Calu3 (cell line): ENCODE measurements at regions not wholly inside any gene's neighbourhood (a gene's known extent, or its start where the extent isn't known, plus 50 kb on each side); places are given as distances from the start of the nearest gene placed in this dataset.

Experiments used
- BruUV-seq: library from RNA; stranded (reverse); fragments of 400-500 nt; replicated peaks from 2 replicates; lab custom pipeline; 2021; lab: Mats Ljungman, UMichigan
- CTCF ChIA-PET: fragments of 300-600 bp; sonication (Branson Sonifier 250); formaldehyde crosslinking; loops from one replicate; lab custom pipeline; 2022; ENCODE audit warnings: antibody characterized with exemption; lab: Charles Lee
- DNase-seq: peaks from one replicate; pipeline ENCODE4 v3.0.0; 2022
- H3K27ac Mint-ChIP-seq: one replicate; pipeline ENCODE4 v1.8.0; 2022; ENCODE audit warnings: mixed read lengths; ENCODE audit not compliant: unreplicated experiment
- H3K27me3 Mint-ChIP-seq: one replicate; pipeline ENCODE4 v1.8.0; 2022; ENCODE audit warnings: mixed read lengths; ENCODE audit not compliant: unreplicated experiment
- H3K36me3 Mint-ChIP-seq: one replicate; pipeline ENCODE4 v1.8.0; 2022; ENCODE audit warnings: mild to moderate bottlenecking, moderate library complexity, mixed read lengths; ENCODE audit not compliant: insufficient read depth, unreplicated experiment
- H3K4me1 Mint-ChIP-seq: one replicate; pipeline ENCODE4 v1.8.0; 2022; ENCODE audit warnings: mild to moderate bottlenecking, low read depth, mixed read lengths; ENCODE audit not compliant: unreplicated experiment
- H3K4me3 Mint-ChIP-seq: one replicate; pipeline ENCODE4 v1.8.0; 2022; ENCODE audit warnings: mild to moderate bottlenecking, low read depth, moderate library complexity, mixed read lengths; ENCODE audit not compliant: unreplicated experiment
- H3K9me3 Mint-ChIP-seq: one replicate; pipeline ENCODE4 v1.8.0; 2022; ENCODE audit warnings: low read depth, mixed read lengths; ENCODE audit not compliant: unreplicated experiment
- CTCF ChIP-seq: fragments of 200-600 bp; IDR thresholded peaks from one replicate; pipeline ENCODE4 v1.8.0; 2022; ENCODE audit warnings: antibody characterized with exemption; ENCODE audit not compliant: unreplicated experiment
- intact Hi-C: fragments of 100-400 bp; cut with micrococcal nuclease; formaldehyde crosslinking; loops from one replicate; pipeline ENCODE4 v1.10.0; 2022; ENCODE audit not compliant: unreplicated experiment

- Mint-ChIP-seq H3K36me3 (no peaks in the 10 kb centered on the region), H3K27ac (no peak overlapping the region), H3K4me3 (no peak overlapping the region), H3K9me3 (peaks cover 2% of the 10 kb centered on the region), H3K4me1 (no peaks in the 10 kb centered on the region), H3K27me3 (peaks cover 65% of the 10 kb centered on the region)
- BruUV-seq: no TSS peak
- CTCF ChIA-PET: no interaction called here
- no peak for TF ChIP-seq CTCF
- intact Hi-C loops: no loop called here
- DNase-seq: no peak
Measured at GRCh38 chr5:155098433-155098832, 84.9 kb downstream of the KIF4B start.

- CTCF ChIA-PET: no interaction called here
- Mint-ChIP-seq H3K36me3 (no peaks in the 10 kb centered on the region), H3K4me3 (no peak overlapping the region), H3K27me3 (peaks cover 49% of the 10 kb centered on the region), H3K27ac (no peak overlapping the region), H3K4me1 (no peaks in the 10 kb centered on the region), H3K9me3 (no peaks in the 10 kb centered on the region)
- no peak for DNase-seq
- BruUV-seq: no TSS peak
- no peak for TF ChIP-seq CTCF
- intact Hi-C loops: no loop called here
Measured at GRCh38 chr5:155101697-155102096, 88.1 kb downstream of the KIF4B start.

GRCh38 chr5:155103146-155103545, 89.6 kb downstream of the KIF4B start:
- H3K4me3 Mint-ChIP-seq: no peak overlapping the region
- CTCF ChIA-PET: no interaction called here
- H3K36me3 Mint-ChIP-seq: no peaks in the 10 kb centered on the region

GRCh38 chr5:155104441-155104840, 90.9 kb downstream of the KIF4B start:
- no peak for TF ChIP-seq CTCF

More at GRCh38 chr5:155103146-155103545, 89.6 kb downstream of the KIF4B start:
- peaks cover 39% of the 10 kb centered on the region for H3K27me3 Mint-ChIP-seq
- no peak for TF ChIP-seq CTCF
- intact Hi-C loops: no loop called here
- BruUV-seq: no TSS peak
- no peak overlapping the region for H3K27ac Mint-ChIP-seq
- no peak for DNase-seq
- H3K4me1 Mint-ChIP-seq: no peaks in the 10 kb centered on the region
- no peaks in the 10 kb centered on the region for H3K9me3 Mint-ChIP-seq

More at GRCh38 chr5:155104441-155104840, 90.9 kb downstream of the KIF4B start:
- DNase-seq: no peak
- H3K36me3 Mint-ChIP-seq: no peaks in the 10 kb centered on the region
- CTCF ChIA-PET: no interaction called here
- H3K9me3 Mint-ChIP-seq: no peaks in the 10 kb centered on the region
- peaks cover 39% of the 10 kb centered on the region for H3K27me3 Mint-ChIP-seq
- no peak overlapping the region for H3K27ac Mint-ChIP-seq
- no peak overlapping the region for H3K4me3 Mint-ChIP-seq
- H3K4me1 Mint-ChIP-seq: no peaks in the 10 kb centered on the region
- intact Hi-C loops: no loop called here
- no TSS peak for BruUV-seq
